ENCODE measurements at regions not wholly inside any gene's neighbourhood (a gene's known extent, or its start where the extent isn't known, plus 50 kb on each side); places are given as distances from the start of the nearest gene placed in this dataset.

DNA sequence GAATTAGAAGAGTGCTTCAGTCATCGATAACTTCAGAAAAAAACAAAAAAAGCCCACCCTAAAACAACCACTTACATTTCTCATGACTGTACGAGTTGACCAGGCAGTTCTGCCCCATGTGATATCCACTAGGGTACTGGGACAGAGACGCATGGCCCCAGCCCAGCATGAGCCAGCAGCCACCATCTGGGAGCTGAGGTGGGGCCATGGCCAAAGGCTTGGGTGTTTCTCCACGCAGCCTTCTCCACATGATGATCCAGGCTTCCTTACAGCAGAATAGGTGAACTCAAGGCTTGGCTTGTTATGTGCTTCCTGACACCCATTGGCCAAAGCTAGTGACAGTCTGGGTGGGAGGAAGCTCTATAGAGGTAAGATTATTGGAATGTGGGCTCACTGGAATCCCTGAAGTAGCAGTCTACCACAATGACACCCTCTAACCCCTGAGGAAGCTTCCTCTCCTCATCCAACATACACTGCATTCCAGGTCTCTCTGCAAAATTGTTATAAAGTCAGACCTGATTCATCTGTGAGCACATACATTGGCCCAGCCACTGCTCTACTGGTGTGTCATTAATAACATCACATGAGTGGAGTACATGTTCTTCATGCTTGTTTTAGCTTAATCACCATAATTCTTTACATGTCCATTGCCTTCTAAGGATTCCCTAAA lies 66.3 kb upstream of the NTPCR start:
- no peak overlapping the region for H3K4me2 ChIP-seq (ENCODE audit: insufficient read depth in 1 of 2, low read depth in 2 of 2, low read length in 2 of 2)
- POLR2A ChIA-PET (ENCODE audit: partially characterized antibody): no interaction called here
- no peaks in the 10 kb centered on the region for H3K79me2 ChIP-seq (ENCODE audit: control insufficient read depth in 1 of 2, insufficient read depth in 2 of 2, low read length in 2 of 2)
- no peak overlapping the region for H4K8ac ChIP-seq (ENCODE audit: extremely low read depth, insufficient read depth, low read length)
- FAIRE-seq (no peak), DNase-seq (ENCODE audit: low read depth in 1 of 2, low spot score in 2 of 2) (no peak)
- H2BK15ac ChIP-seq (ENCODE audit: low read length): no peak overlapping the region
- no peak overlapping the region for H2BK12ac ChIP-seq (ENCODE audit: low read depth, low read length)
- no peaks in the 10 kb centered on the region for H3K4me1 ChIP-seq (replicated peaks in 1 of 4; ENCODE audit: control insufficient read depth in 3 of 4, insufficient read depth in 4 of 4, low read length in 3 of 4)
- no peak overlapping the region for H2AFZ ChIP-seq (ENCODE audit: low read length)
- H4K91ac ChIP-seq (replicated peaks; ENCODE audit: insufficient read length, low read length): no peak overlapping the region
- no peak overlapping the region for H3K18ac ChIP-seq (ENCODE audit: extremely low read depth, low read length)
- WGBS, 2 experiments (ENCODE audit: extremely low coverage in 1 of 2, insufficient coverage in 1 of 2, insufficient read length in 1 of 2, insufficient replicate concordance in 2 of 2, low coverage in 1 of 2, low lambda C conversion rate in 2 of 2, missing lambda C conversion rate in 1 of 2): 96% methylated on average over 4 of the region's 4 CpGs; no CpG with 5 or more reads in 1 of the 2 experiments
- H2BK20ac ChIP-seq (ENCODE audit: low read length): no peak overlapping the region
- no peaks in the 10 kb centered on the region for H4K20me1 ChIP-seq (replicated peaks in 1 of 2; ENCODE audit: control insufficient read depth in 1 of 2, insufficient read depth in 2 of 2, low read length in 2 of 2)
- no peak overlapping the region for H2BK120ac ChIP-seq (replicated peaks; ENCODE audit: low read depth, low read length)
- H3K79me1 ChIP-seq (ENCODE audit: low read depth, low read length): no peaks in the 10 kb centered on the region
- no peaks in the 10 kb centered on the region for H3K27me3 ChIP-seq (replicated peaks in 1 of 4; ENCODE audit: control insufficient read depth in 3 of 4, extremely low read depth in 1 of 4, insufficient read depth in 3 of 4, low read length in 3 of 4)
- no peak overlapping the region for H4K5ac ChIP-seq (ENCODE audit: insufficient read length, low read depth, low read length)
- H3K4ac ChIP-seq (replicated peaks; ENCODE audit: insufficient read length, low read depth, low read length): no peak overlapping the region
- no peak overlapping the region for H3K4me3 ChIP-seq (ENCODE audit: extremely low read depth in 1 of 4, insufficient read depth in 2 of 4, low read depth in 3 of 4, low read length in 4 of 4)
- no peak overlapping the region for H2BK5ac ChIP-seq (ENCODE audit: low read depth, low read length)
- no peak for TF ChIP-seq KDM4A (IDR thresholded peaks at IDR 0.05; ENCODE audit: low read depth, low read length, severe bottlenecking)
- TF ChIP-seq RNF2 (IDR thresholded peaks at IDR 0.05; ENCODE audit: borderline replicate concordance, low read depth, low read length, missing control alignments, poor library complexity, severe bottlenecking): no peak
- TF ChIP-seq, protein P1, sequence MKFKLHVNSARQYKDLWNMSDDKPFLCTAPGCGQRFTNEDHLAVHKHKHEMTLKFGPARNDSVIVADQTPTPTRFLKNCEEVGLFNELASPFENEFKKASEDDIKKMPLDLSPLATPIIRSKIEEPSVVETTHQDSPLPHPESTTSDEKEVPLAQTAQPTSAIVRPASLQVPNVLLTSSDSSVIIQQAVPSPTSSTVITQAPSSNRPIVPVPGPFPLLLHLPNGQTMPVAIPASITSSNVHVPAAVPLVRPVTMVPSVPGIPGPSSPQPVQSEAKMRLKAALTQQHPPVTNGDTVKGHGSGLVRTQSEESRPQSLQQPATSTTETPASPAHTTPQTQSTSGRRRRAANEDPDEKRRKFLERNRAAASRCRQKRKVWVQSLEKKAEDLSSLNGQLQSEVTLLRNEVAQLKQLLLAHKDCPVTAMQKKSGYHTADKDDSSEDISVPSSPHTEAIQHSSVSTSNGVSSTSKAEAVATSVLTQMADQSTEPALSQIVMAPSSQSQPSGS (IDR thresholded peaks at IDR 0.05; ENCODE audit: low read length): no peak
- TF ChIP-seq SP4 (IDR thresholded peaks at IDR 0.05; ENCODE audit: low read length): no peak
- no peak for TF ChIP-seq YY1 (IDR thresholded peaks at IDR 0.05; ENCODE audit: low read depth, low read length)
- no peak for TF ChIP-seq RBBP5 (IDR thresholded peaks at IDR 0.05; ENCODE audit: borderline replicate concordance, low read depth, low read length)
- TF ChIP-seq RFX5 (IDR thresholded peaks at IDR 0.05; ENCODE audit: borderline replicate concordance, low read depth, low read length): no peak
- TF ChIP-seq EGR1 (IDR thresholded peaks at IDR 0.05; ENCODE audit: borderline replicate concordance, low read depth, low read length): no peak
- H3K23ac ChIP-seq (ENCODE audit: insufficient read length): no peak overlapping the region
- no peak overlapping the region for H3K9ac ChIP-seq (replicated peaks in 1 of 4; ENCODE audit: extremely low read depth in 1 of 4, low read depth in 3 of 4, low read length in 3 of 4)
- no peak overlapping the region for H2AK5ac ChIP-seq (ENCODE audit: low read depth, low read length)
- no peak overlapping the region for H3K14ac ChIP-seq (ENCODE audit: insufficient read length)
- H3K23me2 ChIP-seq (ENCODE audit: low read depth, low read length): no peaks in the 10 kb centered on the region
- H3K9me3 ChIP-seq (ENCODE audit: insufficient read depth in 2 of 2, low read depth in 1 of 2, low read length in 1 of 2): no peaks in the 10 kb centered on the region
- H3K27ac ChIP-seq (ENCODE audit: low read depth, low read length): no peak overlapping the region
- CTCF ChIA-PET (ENCODE audit: partially characterized antibody): interaction anchor here (0.7 to 2.0 kb wide), 5 partner anchors 9 to 222 kb away, joined by 3 to 4 read pairs (median 3); no protein-coding TSS in a partner anchor
- no peak overlapping the region for H3K56ac ChIP-seq (replicated peaks; ENCODE audit: insufficient read length, low read depth, low read length)
- H3K36me3 ChIP-seq (ENCODE audit: control insufficient read depth in 2 of 4, insufficient read depth in 4 of 4, low read length in 3 of 4): no peaks in the 10 kb centered on the region
